ENCODE measurements at regions not wholly inside any gene's neighbourhood (a gene's known extent, or its start where the extent isn't known, plus 50 kb on each side); places are given as distances from the start of the nearest gene placed in this dataset.

GRCh38 chr7:142569851-142570250, 179.4 kb upstream of the PRSS1 start:
- TF ChIP-seq, protein P1, sequence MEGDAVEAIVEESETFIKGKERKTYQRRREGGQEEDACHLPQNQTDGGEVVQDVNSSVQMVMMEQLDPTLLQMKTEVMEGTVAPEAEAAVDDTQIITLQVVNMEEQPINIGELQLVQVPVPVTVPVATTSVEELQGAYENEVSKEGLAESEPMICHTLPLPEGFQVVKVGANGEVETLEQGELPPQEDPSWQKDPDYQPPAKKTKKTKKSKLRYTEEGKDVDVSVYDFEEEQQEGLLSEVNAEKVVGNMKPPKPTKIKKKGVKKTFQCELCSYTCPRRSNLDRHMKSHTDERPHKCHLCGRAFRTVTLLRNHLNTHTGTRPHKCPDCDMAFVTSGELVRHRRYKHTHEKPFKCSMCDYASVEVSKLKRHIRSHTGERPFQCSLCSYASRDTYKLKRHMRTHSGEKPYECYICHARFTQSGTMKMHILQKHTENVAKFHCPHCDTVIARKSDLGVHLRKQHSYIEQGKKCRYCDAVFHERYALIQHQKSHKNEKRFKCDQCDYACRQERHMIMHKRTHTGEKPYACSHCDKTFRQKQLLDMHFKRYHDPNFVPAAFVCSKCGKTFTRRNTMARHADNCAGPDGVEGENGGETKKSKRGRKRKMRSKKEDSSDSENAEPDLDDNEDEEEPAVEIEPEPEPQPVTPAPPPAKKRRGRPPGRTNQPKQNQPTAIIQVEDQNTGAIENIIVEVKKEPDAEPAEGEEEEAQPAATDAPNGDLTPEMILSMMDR (IDR thresholded peaks at IDR 0.05; ENCODE audit: insufficient read depth, low read length) = no peak
- TF ChIP-seq GABPA (IDR thresholded peaks at IDR 0.05; ENCODE audit: low read depth) = no peak
- TF ChIP-seq, protein P2, sequence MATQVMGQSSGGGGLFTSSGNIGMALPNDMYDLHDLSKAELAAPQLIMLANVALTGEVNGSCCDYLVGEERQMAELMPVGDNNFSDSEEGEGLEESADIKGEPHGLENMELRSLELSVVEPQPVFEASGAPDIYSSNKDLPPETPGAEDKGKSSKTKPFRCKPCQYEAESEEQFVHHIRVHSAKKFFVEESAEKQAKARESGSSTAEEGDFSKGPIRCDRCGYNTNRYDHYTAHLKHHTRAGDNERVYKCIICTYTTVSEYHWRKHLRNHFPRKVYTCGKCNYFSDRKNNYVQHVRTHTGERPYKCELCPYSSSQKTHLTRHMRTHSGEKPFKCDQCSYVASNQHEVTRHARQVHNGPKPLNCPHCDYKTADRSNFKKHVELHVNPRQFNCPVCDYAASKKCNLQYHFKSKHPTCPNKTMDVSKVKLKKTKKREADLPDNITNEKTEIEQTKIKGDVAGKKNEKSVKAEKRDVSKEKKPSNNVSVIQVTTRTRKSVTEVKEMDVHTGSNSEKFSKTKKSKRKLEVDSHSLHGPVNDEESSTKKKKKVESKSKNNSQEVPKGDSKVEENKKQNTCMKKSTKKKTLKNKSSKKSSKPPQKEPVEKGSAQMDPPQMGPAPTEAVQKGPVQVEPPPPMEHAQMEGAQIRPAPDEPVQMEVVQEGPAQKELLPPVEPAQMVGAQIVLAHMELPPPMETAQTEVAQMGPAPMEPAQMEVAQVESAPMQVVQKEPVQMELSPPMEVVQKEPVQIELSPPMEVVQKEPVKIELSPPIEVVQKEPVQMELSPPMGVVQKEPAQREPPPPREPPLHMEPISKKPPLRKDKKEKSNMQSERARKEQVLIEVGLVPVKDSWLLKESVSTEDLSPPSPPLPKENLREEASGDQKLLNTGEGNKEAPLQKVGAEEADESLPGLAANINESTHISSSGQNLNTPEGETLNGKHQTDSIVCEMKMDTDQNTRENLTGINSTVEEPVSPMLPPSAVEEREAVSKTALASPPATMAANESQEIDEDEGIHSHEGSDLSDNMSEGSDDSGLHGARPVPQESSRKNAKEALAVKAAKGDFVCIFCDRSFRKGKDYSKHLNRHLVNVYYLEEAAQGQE (IDR thresholded peaks at IDR 0.05; ENCODE audit: insufficient replicate concordance, low read depth) = no peak
